A549 (cell line): ENCODE measurements at regions not wholly inside any gene's neighbourhood (a gene's known extent, or its start where the extent isn't known, plus 50 kb on each side); places are given as distances from the start of the nearest gene placed in this dataset.

ENCODE experiments used
- ATAC-seq, 2 experiments: fragments of 200-7000 bp in 1 of 2; fragments of >200 bp in 1 of 2; cut with Nextera tagmentation in 1 of 2; cut with Tn5 transposase in 1 of 2; 3 replicates each; pipeline versions ENCODE4 v1.8.0 to v1.9.1; 2018 to 2020; ENCODE audit warnings: mild to moderate bottlenecking in 1 of 2, moderate library complexity in 1 of 2
- CTCF ChIA-PET: fragments of 300-600 bp; sonication (Branson Sonifier 250); formaldehyde crosslinking; extraction: SDS; loops from one replicate; lab custom pipeline; 2021; ENCODE audit warnings: antibody characterized with exemption, inconsistent platforms; lab: Yijun Ruan, JAX
- POLR2A ChIA-PET: fragments of 350-600 bp; formaldehyde crosslinking; extraction: SDS; loops from one replicate; lab custom pipeline; 2021; ENCODE audit warnings: antibody characterized with exemption, inconsistent platforms; lab: Yijun Ruan, JAX
- DNase-seq, 2 experiments: peaks; one replicate each; pipeline versions ENCODE4 v3.0.0 to v3.0.0-alpha.2; 2011 to 2016; ENCODE audit warnings: low read depth in 1 of 2, low spot score in 1 of 2
- FAIRE-seq: peaks from 2 replicates; lab custom pipeline; 2011; peaks lifted over from hg19 to GRCh38; lab: Jason Lieb, UNC
- H3K27ac ChIP-seq, 2 experiments: fragments of >200 bp; sonication (Bioruptor Twin); formaldehyde crosslinking; 3 replicates each; pipeline ENCODE4 v1.5.1; 2016 to 2017
- H3K4me1 ChIP-seq: fragments of >200 bp; sonication (Bioruptor Twin); formaldehyde crosslinking; 3 replicates; pipeline ENCODE4 v1.6.1; 2016
- H3K4me2 ChIP-seq: fragments of >200 bp; sonication (Bioruptor Twin); formaldehyde crosslinking; 3 replicates; pipeline ENCODE4 v1.6.1; 2016
- H3K4me3 ChIP-seq: fragments of >200 bp; sonication (Bioruptor Twin); formaldehyde crosslinking; 3 replicates; pipeline ENCODE4 v1.5.1; 2016
- H3K9me3 ChIP-seq: fragments of >200 bp; sonication (Bioruptor Twin); formaldehyde crosslinking; 3 replicates; pipeline ENCODE4 v1.6.1; 2016
- CBX2 ChIP-seq: fragments of 200-600 bp; sonication (generic); IDR thresholded peaks from 2 replicates; pipeline ENCODE4 v1.6.1; 2016; ENCODE audit warnings: low read depth, mild to moderate bottlenecking, borderline replicate concordance
- CBX8 ChIP-seq: fragments of 200-600 bp; sonication (generic); IDR thresholded peaks from 2 replicates; pipeline ENCODE4 v1.6.1; 2016
- CHD4 ChIP-seq: fragments of 200-600 bp; sonication (generic); IDR thresholded peaks from 2 replicates; pipeline ENCODE4 v1.6.1; 2016; ENCODE audit warnings: antibody characterized with exemption, mild to moderate bottlenecking, borderline replicate concordance
- EHF ChIP-seq: fragments of 250-450 bp; sonication (Bioruptor Pico); IDR thresholded peaks from 2 replicates; pipeline ENCODE4 v1.5.0; 2020; ENCODE audit warnings: mild to moderate bottlenecking
- EHMT2 ChIP-seq: fragments of 200-600 bp; sonication (generic); IDR thresholded peaks from 2 replicates; pipeline ENCODE4 v1.6.1; 2016; ENCODE audit warnings: antibody characterized with exemption, low read depth, mild to moderate bottlenecking, moderate library complexity
- ESRRA ChIP-seq: fragments of 150-350 bp; IDR thresholded peaks from 2 replicates; pipeline ENCODE4 v1.6.1; 2014; ENCODE audit warnings: mild to moderate bottlenecking, low read length, borderline replicate concordance
- FOSL2 ChIP-seq, 2 experiments: fragments of 450-650 bp in 1 of 2; fragments of >200 bp in 1 of 2; sonication (Bioruptor Twin) in 1 of 2; formaldehyde crosslinking; IDR thresholded peaks; 2 replicates each; pipeline versions ENCODE4 v1.5.0 to v1.6.1; 2016 to 2020; ENCODE audit warnings: mild to moderate bottlenecking in 1 of 2, moderate library complexity in 1 of 2
- HDAC2 ChIP-seq: fragments of 200-600 bp; sonication (generic); IDR thresholded peaks from 2 replicates; pipeline ENCODE4 v1.6.1; 2016
- HEYL ChIP-seq: fragments of 250-450 bp; sonication (Bioruptor Pico); IDR thresholded peaks from 2 replicates; pipeline ENCODE4 v1.8.0; 2021; ENCODE audit warnings: mild to moderate bottlenecking, moderate library complexity
- HOXB5 ChIP-seq: fragments of 250-450 bp; sonication (Bioruptor Pico); IDR thresholded peaks from 2 replicates; pipeline ENCODE4 v1.5.0; 2020; ENCODE audit warnings: mild to moderate bottlenecking, moderate library complexity
- MAFK ChIP-seq: fragments of 450-650 bp; IDR thresholded peaks from 2 replicates; pipeline ENCODE4 v1.6.1; 2014; ENCODE audit not compliant: partially characterized antibody
- MAZ ChIP-seq: fragments of 150-350 bp; IDR thresholded peaks from 2 replicates; pipeline ENCODE4 v1.6.1; 2014; ENCODE audit warnings: antibody characterized with exemption, low read depth, low read length, borderline replicate concordance
- NR3C1 ChIP-seq: fragments of >200 bp; sonication (Bioruptor Twin); formaldehyde crosslinking; IDR thresholded peaks from 3 replicates; pipeline ENCODE4 v1.6.1; 2017
- POLR2A ChIP-seq: IDR thresholded peaks from 2 replicates; pipeline ENCODE4 v1.6.1; 2012; ENCODE audit warnings: mild to moderate bottlenecking, low read length
- RAD21 ChIP-seq, 2 experiments: fragments of >200 bp in 1 of 2; sonication (Bioruptor Twin) in 1 of 2; formaldehyde crosslinking in 1 of 2; IDR thresholded peaks in 1 of 2; conservative IDR thresholded peaks in 1 of 2; 2 replicates in 1 of 2; 3 replicates in 1 of 2; pipeline ENCODE4 v1.6.1; 2012 to 2018; ENCODE audit warnings: inconsistent platforms in 1 of 2
- RARB ChIP-seq: fragments of 250-450 bp; sonication (Bioruptor Pico); IDR thresholded peaks from 2 replicates; pipeline ENCODE4 v1.8.0; 2021; ENCODE audit warnings: mild to moderate bottlenecking, moderate library complexity
- SMC3 ChIP-seq: fragments of >200 bp; sonication (Bioruptor Twin); formaldehyde crosslinking; IDR thresholded peaks from 3 replicates; pipeline ENCODE4 v1.6.1; 2018; ENCODE audit warnings: inconsistent platforms
- SREBF2 ChIP-seq: fragments of 450-650 bp; IDR thresholded peaks from 2 replicates; pipeline ENCODE4 v1.6.1; 2014; ENCODE audit warnings: mild to moderate bottlenecking, moderate library complexity
- TFCP2L1 ChIP-seq: fragments of 250-450 bp; sonication (Bioruptor Pico); IDR thresholded peaks from 2 replicates; pipeline ENCODE4 v1.5.0; 2021; ENCODE audit warnings: mild to moderate bottlenecking
- ZC3H11A ChIP-seq: fragments of 450-650 bp; IDR thresholded peaks from 2 replicates; pipeline ENCODE4 v1.6.1; 2014; ENCODE audit warnings: antibody characterized with exemption, mild to moderate bottlenecking
- ZNF302 ChIP-seq: fragments of 250-450 bp; sonication (Bioruptor Pico); IDR thresholded peaks from 2 replicates; pipeline ENCODE4 v1.9.0; 2021; ENCODE audit warnings: inconsistent platforms, mild to moderate bottlenecking, moderate library complexity
- ZSCAN20 ChIP-seq: fragments of 250-450 bp; sonication (Bioruptor Pico); IDR thresholded peaks from 2 replicates; pipeline ENCODE4 v1.8.0; 2022; ENCODE audit warnings: mild to moderate bottlenecking, moderate library complexity
- WGBS: methylation state at CpG from one replicate; pipeline ENCODE4 v1.1.6; 2017; ENCODE audit errors: missing lambda C conversion rate; 5-methylcytosine and 5-hydroxymethylcytosine counted together
- TF ChIP-seq, protein P1 (sequence below): IDR thresholded peaks from 2 replicates; pipeline ENCODE4 v1.6.1; 2012
- TF ChIP-seq, protein P2 (sequence below): fragments of >200 bp; sonication (Bioruptor Twin); formaldehyde crosslinking; IDR thresholded peaks from 3 replicates; pipeline ENCODE4 v1.6.1; 2016
- TF ChIP-seq, protein P3 (sequence below): IDR thresholded peaks from 2 replicates; pipeline ENCODE4 v1.6.1; 2012
- TF ChIP-seq, protein P4 (sequence below): fragments of 250-450 bp; sonication (Bioruptor Pico); IDR thresholded peaks from 2 replicates; pipeline ENCODE4 v1.5.0; 2020; ENCODE audit warnings: low read depth, mild to moderate bottlenecking, moderate library complexity

DNA sequence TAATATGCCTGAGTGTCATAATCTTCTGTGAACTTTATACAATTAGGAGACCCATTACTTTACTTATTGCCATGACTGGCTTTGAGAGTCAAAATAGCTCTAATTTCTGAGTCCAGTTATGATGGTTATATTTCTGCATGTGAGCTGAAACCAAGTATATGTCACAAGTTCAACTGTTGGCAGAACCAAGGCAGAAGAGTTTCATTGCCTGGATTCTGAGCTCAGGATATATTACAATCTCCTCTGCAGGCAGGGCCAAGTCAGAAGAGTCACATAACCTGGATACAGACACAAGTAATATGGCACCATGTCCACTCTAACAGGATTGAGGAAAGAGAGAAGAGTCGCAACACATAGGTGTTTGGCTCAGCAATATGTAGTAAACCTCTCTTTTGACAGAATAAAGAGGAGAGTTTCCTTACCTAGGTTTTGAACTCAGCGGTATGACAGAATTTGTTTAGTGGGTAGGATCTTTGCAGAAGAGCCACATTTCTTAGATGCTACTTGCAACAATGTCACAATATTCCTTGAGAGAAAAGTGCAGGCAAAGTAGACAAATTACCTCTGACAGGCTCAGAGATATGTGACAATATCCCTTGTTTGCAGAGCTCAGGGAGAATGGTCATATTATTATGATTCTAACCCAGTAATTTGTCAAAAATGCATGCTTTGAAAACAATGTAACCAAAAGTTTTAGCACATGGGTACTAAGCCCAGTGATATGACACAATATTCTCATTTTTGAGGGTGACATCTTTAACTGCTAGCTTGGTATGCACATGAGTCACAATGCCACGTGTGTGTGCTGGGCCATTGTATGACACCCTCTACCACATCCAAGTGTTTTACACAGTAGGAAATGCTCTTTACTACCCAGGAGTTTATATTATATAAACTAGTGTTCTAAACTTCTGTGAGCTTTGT, 895.3 kb upstream of the AMELY start:
- Histone ChIP-seq H3K4me3 (no peak overlapping the region), H3K27ac (no peak overlapping the region), H3K4me2 (no peak overlapping the region), H3K4me1 (no peaks in the 10 kb centered on the region), H3K9me3 (no peaks in the 10 kb centered on the region)
- no peak for DNase-seq
- CTCF ChIA-PET: no interaction called here
- ATAC-seq: no peak
- TF ChIP-seq ZC3H11A: no peak
- TF ChIP-seq, protein P1, sequence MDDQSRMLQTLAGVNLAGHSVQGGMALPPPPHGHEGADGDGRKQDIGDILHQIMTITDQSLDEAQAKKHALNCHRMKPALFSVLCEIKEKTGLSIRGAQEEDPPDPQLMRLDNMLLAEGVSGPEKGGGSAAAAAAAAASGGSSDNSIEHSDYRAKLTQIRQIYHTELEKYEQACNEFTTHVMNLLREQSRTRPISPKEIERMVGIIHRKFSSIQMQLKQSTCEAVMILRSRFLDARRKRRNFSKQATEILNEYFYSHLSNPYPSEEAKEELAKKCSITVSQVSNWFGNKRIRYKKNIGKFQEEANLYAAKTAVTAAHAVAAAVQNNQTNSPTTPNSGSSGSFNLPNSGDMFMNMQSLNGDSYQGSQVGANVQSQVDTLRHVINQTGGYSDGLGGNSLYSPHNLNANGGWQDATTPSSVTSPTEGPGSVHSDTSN: no peak
- TF ChIP-seq HOXB5: no peak
- TF ChIP-seq CHD4: no peak
- TF ChIP-seq MAZ: no peak
- no peak for TF ChIP-seq EHMT2
- no peak for TF ChIP-seq ESRRA
- TF ChIP-seq HDAC2: no peak
- TF ChIP-seq, protein P2, sequence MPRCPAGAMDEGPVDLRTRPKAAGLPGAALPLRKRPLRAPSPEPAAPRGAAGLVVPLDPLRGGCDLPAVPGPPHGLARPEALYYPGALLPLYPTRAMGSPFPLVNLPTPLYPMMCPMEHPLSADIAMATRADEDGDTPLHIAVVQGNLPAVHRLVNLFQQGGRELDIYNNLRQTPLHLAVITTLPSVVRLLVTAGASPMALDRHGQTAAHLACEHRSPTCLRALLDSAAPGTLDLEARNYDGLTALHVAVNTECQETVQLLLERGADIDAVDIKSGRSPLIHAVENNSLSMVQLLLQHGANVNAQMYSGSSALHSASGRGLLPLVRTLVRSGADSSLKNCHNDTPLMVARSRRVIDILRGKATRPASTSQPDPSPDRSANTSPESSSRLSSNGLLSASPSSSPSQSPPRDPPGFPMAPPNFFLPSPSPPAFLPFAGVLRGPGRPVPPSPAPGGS: no peak
- TF ChIP-seq RAD21 (conservative IDR thresholded peaks at IDR 0.05 in 1 of 2, IDR thresholded peaks at IDR 0.05 in 1 of 2): no peak
- TF ChIP-seq EHF (CRISPR knock-in tag): no peak
- no peak for TF ChIP-seq ZNF302
- TF ChIP-seq CBX8: no peak
- no peak for TF ChIP-seq HEYL
- WGBS: 0% methylated on average over 3 of the region's 3 CpGs
- POLR2A ChIA-PET: no interaction called here
- no peak for FAIRE-seq

DNA sequence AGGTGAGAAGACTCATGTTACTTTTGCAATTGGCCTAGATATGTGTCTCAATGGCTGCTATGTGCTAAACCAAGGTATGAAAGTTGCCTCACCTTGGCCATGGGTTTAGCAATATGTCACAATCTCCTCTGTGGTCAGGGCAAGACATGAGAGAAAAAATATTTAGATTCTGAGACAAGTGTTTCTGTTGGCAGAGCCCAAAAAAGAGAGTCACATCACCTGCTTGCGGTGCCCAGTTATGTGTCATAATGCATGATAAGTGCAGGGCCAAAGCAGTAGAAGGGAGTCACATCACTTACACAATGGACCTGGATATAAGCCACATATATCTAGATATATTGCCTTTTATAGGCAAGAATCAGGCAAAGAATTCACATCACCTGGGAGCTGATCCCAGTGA, 894.1 kb upstream of the AMELY start:
- no peaks in the 10 kb centered on the region for H3K9me3 ChIP-seq
- no peak for TF ChIP-seq EHMT2
- no peak for TF ChIP-seq ZC3H11A
- TF ChIP-seq FOSL2 (IDR thresholded peaks at IDR 0.05): no peak
- TF ChIP-seq FOSL2 (CRISPR knock-in tag; IDR thresholded peaks at IDR 0.05): no peak
- no peak for TF ChIP-seq SREBF2
- no peak for TF ChIP-seq HOXB5
- TF ChIP-seq EHF (CRISPR knock-in tag): no peak
- TF ChIP-seq CBX2: no peak
- TF ChIP-seq MAFK: no peak
- TF ChIP-seq, protein P3, sequence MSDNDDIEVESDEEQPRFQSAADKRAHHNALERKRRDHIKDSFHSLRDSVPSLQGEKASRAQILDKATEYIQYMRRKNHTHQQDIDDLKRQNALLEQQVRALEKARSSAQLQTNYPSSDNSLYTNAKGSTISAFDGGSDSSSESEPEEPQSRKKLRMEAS: no peak
- TF ChIP-seq TFCP2L1 (CRISPR knock-in tag): no peak
- no peak for TF ChIP-seq POLR2A
- TF ChIP-seq SMC3: no peak
- TF ChIP-seq, protein P4, sequence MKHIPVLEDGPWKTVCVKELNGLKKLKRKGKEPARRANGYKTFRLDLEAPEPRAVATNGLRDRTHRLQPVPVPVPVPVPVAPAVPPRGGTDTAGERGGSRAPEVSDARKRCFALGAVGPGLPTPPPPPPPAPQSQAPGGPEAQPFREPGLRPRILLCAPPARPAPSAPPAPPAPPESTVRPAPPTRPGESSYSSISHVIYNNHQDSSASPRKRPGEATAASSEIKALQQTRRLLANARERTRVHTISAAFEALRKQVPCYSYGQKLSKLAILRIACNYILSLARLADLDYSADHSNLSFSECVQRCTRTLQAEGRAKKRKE: no peak
- no peak for TF ChIP-seq NR3C1
- TF ChIP-seq ESRRA: no peak
- TF ChIP-seq HEYL: no peak
- no peak for TF ChIP-seq RARB (CRISPR knock-in tag)
- no peak for TF ChIP-seq ZSCAN20 (CRISPR knock-in tag)
- H3K27ac ChIP-seq: no peak overlapping the region
- H3K4me2 ChIP-seq: no peak overlapping the region
- FAIRE-seq (no peak), DNase-seq (no peak), ATAC-seq (no peak)
- POLR2A ChIA-PET: no interaction called here
- CTCF ChIA-PET: no interaction called here
- 0% methylated on average over 1 of the region's 1 CpG for WGBS
- H3K4me1 ChIP-seq: no peaks in the 10 kb centered on the region
- no peak overlapping the region for H3K4me3 ChIP-seq
